ENCODE measurements at regions not wholly inside any gene's neighbourhood (a gene's known extent, or its start where the extent isn't known, plus 50 kb on each side); places are given as distances from the start of the nearest gene placed in this dataset.
"Not testable (repeated sequence)": the region's sequence is repeated elsewhere in the genome, so short reads cannot be mapped to it uniquely, and the experiment has no call there.

GRCh38 chr2:217597681-217598080 is 405.1 kb downstream of the TNS1 start:
- DNase-seq (ENCODE audit: low read depth in 1 of 2, low spot score in 1 of 2) = no peak

- no peak for DNase-seq (ENCODE audit: low read depth in 1 of 2, low spot score in 1 of 2)
Observed at GRCh38 chr2:217597145-217597544, 405.6 kb downstream of the TNS1 start.

- DNase-seq (ENCODE audit: low read depth in 1 of 2, low spot score in 1 of 2) = no peak
Observed at GRCh38 chr2:217593732-217594131, 409.1 kb downstream of the TNS1 start.

GRCh38 chr2:217588266-217588665 is 414.5 kb downstream of the TNS1 start:
- no peak for DNase-seq (ENCODE audit: low read depth in 1 of 2, low spot score in 1 of 2)

GRCh38 chr2:217585362-217585761 is 417.4 kb downstream of the TNS1 start:
- DNase-seq (ENCODE audit: low read depth in 1 of 2, low spot score in 1 of 2) = no peak

- DNase-seq (ENCODE audit: low read depth in 1 of 2, low spot score in 1 of 2) = not testable (repeated sequence)
Observed at GRCh38 chr2:217580407-217580806, 422.4 kb downstream of the TNS1 start.

- no peak for DNase-seq (ENCODE audit: low read depth in 1 of 2, low spot score in 1 of 2)
Observed at GRCh38 chr2:217573571-217573970, 429.2 kb downstream of the TNS1 start.

- DNase-seq (ENCODE audit: low read depth in 1 of 2, low spot score in 1 of 2) = no peak
Observed at GRCh38 chr2:217570394-217570793, 432.4 kb downstream of the TNS1 start.

- DNase-seq (ENCODE audit: low read depth in 1 of 2, low spot score in 1 of 2) = no peak
Observed at GRCh38 chr2:217568289-217568971, 434.4 kb downstream of the TNS1 start.

- no peak for DNase-seq (ENCODE audit: low read depth in 1 of 2, low spot score in 1 of 2)
Observed at GRCh38 chr2:217563565-217563964, 439.2 kb downstream of the TNS1 start.

- no peak for DNase-seq (ENCODE audit: low read depth in 1 of 2, low spot score in 1 of 2)
Observed at GRCh38 chr2:217562871-217563480, 439.8 kb downstream of the TNS1 start.

- no peak for DNase-seq (ENCODE audit: low read depth in 1 of 2, low spot score in 1 of 2)
Observed at GRCh38 chr2:217559084-217559483, 443.7 kb downstream of the TNS1 start.

- DNase-seq (ENCODE audit: low read depth in 1 of 2, low spot score in 1 of 2) = no peak
Observed at GRCh38 chr2:217555081-217555876, 447.5 kb downstream of the TNS1 start.

- no peak for DNase-seq (ENCODE audit: low read depth in 1 of 2, low spot score in 1 of 2)
Observed at GRCh38 chr2:217553679-217554078, 449.1 kb downstream of the TNS1 start.

GRCh38 chr2:217553202-217553601 is 449.6 kb downstream of the TNS1 start:
- no peak for DNase-seq (ENCODE audit: low read depth in 1 of 2, low spot score in 1 of 2)

GRCh38 chr2:217552081-217552480 is 450.7 kb downstream of the TNS1 start:
- no peak for DNase-seq (ENCODE audit: low read depth in 1 of 2, low spot score in 1 of 2)

- DNase-seq (ENCODE audit: low read depth in 1 of 2, low spot score in 1 of 2) = no peak
Observed at GRCh38 chr2:217551252-217551899, 451.4 kb downstream of the TNS1 start.

- no peak for DNase-seq (ENCODE audit: low read depth in 1 of 2, low spot score in 1 of 2)
Observed at GRCh38 chr2:217539126-217539525, 463.7 kb downstream of the TNS1 start.

GRCh38 chr2:217538719-217539118 is 464.1 kb downstream of the TNS1 start:
- no peak for DNase-seq (ENCODE audit: low read depth in 1 of 2, low spot score in 1 of 2)

GRCh38 chr2:217535957-217536708 is 466.7 kb downstream of the TNS1 start:
- DNase-seq (ENCODE audit: low read depth in 1 of 2, low spot score in 1 of 2) = no peak

Data from activated T-helper 1 cell treated with anti-CD3 and anti-CD28 coated beads, Interleukin-2, amount 50 U/mL, for 16 hours (primary cell).